ENCODE measurements at regions not wholly inside any gene's neighbourhood (a gene's known extent, or its start where the extent isn't known, plus 50 kb on each side); places are given as distances from the start of the nearest gene placed in this dataset.

DNA sequence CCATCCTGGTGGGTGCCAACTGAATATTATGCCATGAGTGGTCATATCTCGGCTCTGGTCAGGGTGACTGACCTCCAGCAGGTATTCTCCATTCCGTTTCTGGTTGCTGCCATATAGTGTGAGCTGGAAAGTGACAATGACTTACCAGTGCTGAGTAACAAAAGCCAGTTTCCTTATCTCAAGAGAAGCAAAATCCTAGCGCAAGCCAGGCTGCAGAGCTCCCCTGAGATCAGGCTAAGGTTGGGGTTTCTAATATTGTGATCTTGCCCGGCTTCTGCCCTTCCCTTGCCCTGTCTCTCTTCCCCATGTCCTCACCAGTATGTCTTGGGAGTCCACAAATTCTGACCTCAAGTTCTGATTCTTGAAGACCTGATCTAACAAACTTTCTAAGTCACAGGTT lies 271.3 kb upstream of the SPTLC3 start:
- TF ChIP-seq, protein P1, sequence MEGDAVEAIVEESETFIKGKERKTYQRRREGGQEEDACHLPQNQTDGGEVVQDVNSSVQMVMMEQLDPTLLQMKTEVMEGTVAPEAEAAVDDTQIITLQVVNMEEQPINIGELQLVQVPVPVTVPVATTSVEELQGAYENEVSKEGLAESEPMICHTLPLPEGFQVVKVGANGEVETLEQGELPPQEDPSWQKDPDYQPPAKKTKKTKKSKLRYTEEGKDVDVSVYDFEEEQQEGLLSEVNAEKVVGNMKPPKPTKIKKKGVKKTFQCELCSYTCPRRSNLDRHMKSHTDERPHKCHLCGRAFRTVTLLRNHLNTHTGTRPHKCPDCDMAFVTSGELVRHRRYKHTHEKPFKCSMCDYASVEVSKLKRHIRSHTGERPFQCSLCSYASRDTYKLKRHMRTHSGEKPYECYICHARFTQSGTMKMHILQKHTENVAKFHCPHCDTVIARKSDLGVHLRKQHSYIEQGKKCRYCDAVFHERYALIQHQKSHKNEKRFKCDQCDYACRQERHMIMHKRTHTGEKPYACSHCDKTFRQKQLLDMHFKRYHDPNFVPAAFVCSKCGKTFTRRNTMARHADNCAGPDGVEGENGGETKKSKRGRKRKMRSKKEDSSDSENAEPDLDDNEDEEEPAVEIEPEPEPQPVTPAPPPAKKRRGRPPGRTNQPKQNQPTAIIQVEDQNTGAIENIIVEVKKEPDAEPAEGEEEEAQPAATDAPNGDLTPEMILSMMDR (conservative IDR thresholded peaks at IDR 0.05; ENCODE audit: low read depth, low read length): no peak
- no peak overlapping the region for H3K9ac ChIP-seq
- no peaks in the 10 kb centered on the region for H3K36me3 ChIP-seq (ENCODE audit: insufficient read depth)
- no peaks in the 10 kb centered on the region for H4K20me1 ChIP-seq (ENCODE audit: insufficient read depth)
- H3K27me3 ChIP-seq (ENCODE audit: insufficient read depth, low read depth): no peaks in the 10 kb centered on the region
- H3K4me2 ChIP-seq: no peak overlapping the region
- no peaks in the 10 kb centered on the region for H3K4me1 ChIP-seq (ENCODE audit: low read depth, poor library complexity, severe bottlenecking)
- H3K79me2 ChIP-seq (ENCODE audit: insufficient read depth, low read depth): no peaks in the 10 kb centered on the region
- H2AFZ ChIP-seq (ENCODE audit: low read depth): no peak overlapping the region
- H3K27ac ChIP-seq: no peak overlapping the region
- H3K4me3 ChIP-seq (IDR thresholded peaks at IDR 0.05; ENCODE audit: insufficient read depth, low read depth, low read length): no peak overlapping the region

DNA sequence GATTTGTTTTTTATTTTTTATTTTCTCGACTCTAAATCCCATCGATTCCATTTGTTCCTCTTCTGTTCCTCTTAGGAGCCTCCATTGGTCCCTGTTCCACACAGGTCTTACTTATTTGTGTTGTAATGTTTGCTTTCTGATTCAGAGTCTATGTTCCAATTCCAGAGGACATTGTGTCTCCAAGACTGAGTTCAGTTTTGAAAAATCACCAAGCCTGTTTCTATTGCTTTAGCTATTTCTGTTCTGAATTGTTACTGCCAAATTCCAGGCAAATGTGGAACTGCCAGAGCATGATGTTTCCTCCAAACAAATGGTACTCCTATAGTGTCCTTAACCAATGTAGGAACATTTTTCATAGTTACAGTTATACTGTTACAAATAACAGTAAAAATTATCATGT lies 270.9 kb upstream of the SPTLC3 start:
- Histone ChIP-seq H3K4me1 (ENCODE audit: low read depth, poor library complexity, severe bottlenecking) (no peaks in the 10 kb centered on the region), H2AFZ (ENCODE audit: low read depth) (no peak overlapping the region), H4K20me1 (ENCODE audit: insufficient read depth) (no peaks in the 10 kb centered on the region), H3K27ac (no peak overlapping the region), H3K36me3 (ENCODE audit: insufficient read depth) (no peaks in the 10 kb centered on the region), H3K4me2 (no peak overlapping the region), H3K4me3 (IDR thresholded peaks at IDR 0.05; ENCODE audit: insufficient read depth, low read depth, low read length) (no peak overlapping the region), H3K9ac (no peak overlapping the region), H3K27me3 (ENCODE audit: insufficient read depth, low read depth) (no peaks in the 10 kb centered on the region), H3K79me2 (ENCODE audit: insufficient read depth, low read depth) (no peaks in the 10 kb centered on the region)
- TF ChIP-seq, protein P1 (conservative IDR thresholded peaks at IDR 0.05; ENCODE audit: low read depth, low read length): no peak

DNA sequence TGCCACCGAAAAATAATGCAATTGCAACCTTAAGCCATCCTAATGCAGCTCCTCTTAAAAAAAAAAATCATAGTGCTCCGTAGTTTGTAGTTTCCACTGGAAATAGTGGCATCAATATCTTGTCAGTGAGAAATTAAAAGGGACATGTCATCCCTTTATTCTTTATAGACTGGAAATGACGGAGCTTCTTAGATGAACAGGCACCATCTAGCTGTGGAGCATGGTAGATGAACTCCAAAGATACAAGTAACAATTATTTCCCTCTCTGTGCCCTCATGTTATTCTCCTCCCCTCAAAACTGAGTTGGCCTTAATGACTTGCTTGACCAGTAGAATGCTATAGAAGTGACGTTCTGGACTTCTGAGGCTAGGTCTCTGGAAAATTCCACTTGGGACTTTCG lies 268.1 kb upstream of the SPTLC3 start:
- no peak overlapping the region for H2AFZ ChIP-seq (ENCODE audit: low read depth)
- no peaks in the 10 kb centered on the region for H4K20me1 ChIP-seq (ENCODE audit: insufficient read depth)
- H3K4me3 ChIP-seq (IDR thresholded peaks at IDR 0.05; ENCODE audit: insufficient read depth, low read depth, low read length): no peak overlapping the region
- H3K79me2 ChIP-seq (ENCODE audit: insufficient read depth, low read depth): no peaks in the 10 kb centered on the region
- H3K27me3 ChIP-seq (ENCODE audit: insufficient read depth, low read depth): no peaks in the 10 kb centered on the region
- H3K9ac ChIP-seq: no peak overlapping the region
- no peaks in the 10 kb centered on the region for H3K36me3 ChIP-seq (ENCODE audit: insufficient read depth)
- H3K27ac ChIP-seq: no peak overlapping the region
- H3K4me2 ChIP-seq: no peak overlapping the region
- TF ChIP-seq, protein P1 (conservative IDR thresholded peaks at IDR 0.05; ENCODE audit: low read depth, low read length): no peak
- no peaks in the 10 kb centered on the region for H3K4me1 ChIP-seq (ENCODE audit: low read depth, poor library complexity, severe bottlenecking)

DNA sequence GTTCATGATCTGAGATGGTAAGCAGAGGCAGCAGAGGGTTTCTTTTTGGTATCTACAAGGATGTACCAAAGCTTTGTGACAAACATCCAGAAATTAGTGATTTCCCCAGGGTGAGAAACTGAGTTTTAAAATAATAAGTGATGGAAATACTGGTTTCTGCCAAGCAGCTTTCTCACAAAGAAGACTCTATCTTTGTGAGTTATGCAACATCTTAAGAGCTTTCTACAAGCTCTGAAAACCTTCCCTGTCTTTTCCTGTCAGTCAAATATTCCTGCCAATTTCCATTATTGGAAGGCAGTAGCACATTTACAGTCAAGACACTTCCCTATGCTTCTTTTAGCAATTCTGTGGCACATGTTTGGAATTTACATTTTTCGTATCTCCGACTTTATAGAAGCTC lies 264.7 kb upstream of the SPTLC3 start:
- H3K27me3 ChIP-seq (ENCODE audit: insufficient read depth, low read depth): no peaks in the 10 kb centered on the region
- peaks cover 12% of the 10 kb centered on the region for H3K4me1 ChIP-seq (ENCODE audit: low read depth, poor library complexity, severe bottlenecking)
- H3K9ac ChIP-seq: no peak overlapping the region
- H3K27ac ChIP-seq: no peak overlapping the region
- H3K79me2 ChIP-seq (ENCODE audit: insufficient read depth, low read depth): no peaks in the 10 kb centered on the region
- H3K4me3 ChIP-seq (IDR thresholded peaks at IDR 0.05; ENCODE audit: insufficient read depth, low read depth, low read length): no peak overlapping the region
- no peaks in the 10 kb centered on the region for H4K20me1 ChIP-seq (ENCODE audit: insufficient read depth)
- H3K4me2 ChIP-seq: no peak overlapping the region
- no peak overlapping the region for H2AFZ ChIP-seq (ENCODE audit: low read depth)
- TF ChIP-seq, protein P1 (conservative IDR thresholded peaks at IDR 0.05; ENCODE audit: low read depth, low read length): no peak
- no peaks in the 10 kb centered on the region for H3K36me3 ChIP-seq (ENCODE audit: insufficient read depth)

All from KMS-11 (cell line).